GM19397 (cell line): ENCODE measurements at regions not wholly inside any gene's neighbourhood (a gene's known extent, or its start where the extent isn't known, plus 50 kb on each side); places are given as distances from the start of the nearest gene placed in this dataset.
"Not testable (repeated sequence)": the region's sequence is repeated elsewhere in the genome, so short reads cannot be mapped to it uniquely, and the experiment has no call there.

ENCODE experiments used
- ATAC-seq: cut with Tn5 transposase; IDR thresholded peaks from one replicate; pipeline ENCODE4 v1.9.1; 2021; ENCODE audit warnings: mild to moderate bottlenecking, moderate library complexity; ENCODE audit not compliant: unreplicated experiment

- ATAC-seq: no peak
Measured at GRCh38 chr14:44873536-44873935, 88.2 kb downstream of the KLHL28 start.

GRCh38 chr14:44866770-44867169 lies 95.0 kb downstream of the KLHL28 start:
- no peak for ATAC-seq

- no peak for ATAC-seq
Measured at GRCh38 chr14:44866322-44866721, 95.4 kb downstream of the KLHL28 start.

- no peak for ATAC-seq
Measured at GRCh38 chr14:44863271-44863670, 98.5 kb downstream of the KLHL28 start.

- no peak for ATAC-seq
Measured at GRCh38 chr14:44854114-44854513, 107.6 kb downstream of the KLHL28 start.

GRCh38 chr14:44847526-44848309 lies 114.0 kb downstream of the KLHL28 start:
- ATAC-seq: no peak

- no peak for ATAC-seq
Measured at GRCh38 chr14:44846232-44846824, 115.4 kb downstream of the KLHL28 start.

GRCh38 chr14:44835928-44836327 lies 125.8 kb downstream of the KLHL28 start:
- not testable (repeated sequence) for ATAC-seq

- no peak for ATAC-seq
Measured at GRCh38 chr14:44833376-44834060, 128.2 kb downstream of the KLHL28 start.

GRCh38 chr14:44830371-44830770 lies 131.4 kb downstream of the KLHL28 start:
- ATAC-seq: no peak

- no peak for ATAC-seq
Measured at GRCh38 chr14:44829021-44829420, 132.7 kb downstream of the KLHL28 start.

- ATAC-seq: no peak
Measured at GRCh38 chr14:44828023-44828422, 133.7 kb downstream of the KLHL28 start.

- ATAC-seq: no peak
Measured at GRCh38 chr14:44820230-44820964, 141.3 kb downstream of the KLHL28 start.

GRCh38 chr14:44814196-44814595 lies 147.6 kb downstream of the KLHL28 start:
- no peak for ATAC-seq

GRCh38 chr14:44812672-44813071 lies 149.1 kb downstream of the KLHL28 start:
- no peak for ATAC-seq

GRCh38 chr14:44804391-44804790 lies 157.4 kb downstream of the KLHL28 start:
- no peak for ATAC-seq

GRCh38 chr14:44803239-44803905 lies 158.4 kb downstream of the KLHL28 start:
- peak; percentile 76 for ATAC-seq

GRCh38 chr14:44798386-44799242 lies 163.1 kb downstream of the KLHL28 start:
- ATAC-seq: no peak

- no peak for ATAC-seq
Measured at GRCh38 chr14:44795725-44796124, 166.0 kb downstream of the KLHL28 start.

- no peak for ATAC-seq
Measured at GRCh38 chr14:44791730-44792129, 170.0 kb downstream of the KLHL28 start.
